ENCODE measurements at regions not wholly inside any gene's neighbourhood (a gene's known extent, or its start where the extent isn't known, plus 50 kb on each side); places are given as distances from the start of the nearest gene placed in this dataset.

- DNase-seq: no peak
Observed at GRCh38 chr15:96102631-96103030, 227.9 kb upstream of the NR2F2 start.

DNA sequence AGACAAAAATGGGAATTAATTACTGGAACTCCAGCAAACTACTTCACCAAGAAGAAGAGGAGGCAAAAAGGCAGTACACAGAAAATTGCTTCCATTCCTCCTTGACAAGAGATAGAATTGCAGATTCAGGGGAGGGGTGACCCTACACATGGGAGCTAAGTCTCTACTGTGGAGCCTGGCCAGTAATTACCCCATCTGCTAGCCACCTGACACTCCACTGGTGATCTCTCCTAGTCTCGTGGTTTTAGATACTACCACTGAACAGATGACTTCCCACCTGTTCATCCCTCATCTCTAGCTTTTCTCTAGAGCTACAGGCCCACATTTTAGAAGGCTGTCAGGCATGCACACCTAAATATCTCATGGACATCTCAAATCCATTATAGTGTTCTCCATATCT is 224.3 kb upstream of the NR2F2 start:
- no peak for DNase-seq

- DNase-seq: no peak
Observed at GRCh38 chr15:96106628-96107027, 223.9 kb upstream of the NR2F2 start.

- DNase-seq: no peak
Observed at GRCh38 chr15:96107916-96108315, 222.6 kb upstream of the NR2F2 start.

- no peak for DNase-seq
Observed at GRCh38 chr15:96108405-96108804, 222.1 kb upstream of the NR2F2 start.

GRCh38 chr15:96109820-96110219 is 220.7 kb upstream of the NR2F2 start:
- no peak for DNase-seq

- no peak for DNase-seq
Observed at GRCh38 chr15:96112018-96112417, 218.5 kb upstream of the NR2F2 start.

DNA sequence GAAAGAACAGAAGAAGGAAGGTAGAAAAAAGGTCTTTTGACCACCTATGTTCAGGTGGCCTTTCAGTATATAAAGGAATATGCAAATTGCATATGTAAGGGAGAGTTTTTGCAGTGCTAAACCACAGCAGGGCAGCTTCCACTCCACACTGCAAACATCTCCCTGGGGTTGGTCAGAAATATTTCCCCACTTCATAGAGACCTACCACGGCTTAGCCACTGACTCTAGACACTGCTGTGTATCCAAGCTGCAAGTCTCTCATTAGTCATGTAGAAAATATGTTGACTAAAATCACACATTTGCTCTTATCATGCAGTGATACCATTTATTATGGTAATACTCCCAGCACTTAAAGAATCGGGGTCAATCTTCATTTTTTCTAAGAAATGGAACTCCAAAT is 214.9 kb upstream of the NR2F2 start:
- DNase-seq: no peak

DNA sequence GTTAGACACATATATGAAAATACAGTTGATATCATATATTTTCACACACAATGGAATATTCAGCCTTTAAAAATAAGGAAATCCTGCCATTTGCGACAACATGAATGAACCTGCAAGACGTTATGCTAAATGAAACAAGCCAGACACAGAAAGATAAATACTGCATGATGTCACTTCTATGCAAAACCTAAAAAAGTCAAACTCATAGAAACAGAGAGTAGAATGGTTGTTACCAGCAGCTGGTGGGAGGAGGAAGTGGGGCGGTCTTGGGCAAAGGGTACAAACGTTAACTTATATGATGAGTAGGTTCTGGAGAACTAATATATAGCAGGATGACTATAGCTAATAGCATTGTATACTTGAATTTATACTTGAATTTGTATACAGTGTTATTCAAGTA is 213.2 kb upstream of the NR2F2 start:
- DNase-seq: no peak

DNA sequence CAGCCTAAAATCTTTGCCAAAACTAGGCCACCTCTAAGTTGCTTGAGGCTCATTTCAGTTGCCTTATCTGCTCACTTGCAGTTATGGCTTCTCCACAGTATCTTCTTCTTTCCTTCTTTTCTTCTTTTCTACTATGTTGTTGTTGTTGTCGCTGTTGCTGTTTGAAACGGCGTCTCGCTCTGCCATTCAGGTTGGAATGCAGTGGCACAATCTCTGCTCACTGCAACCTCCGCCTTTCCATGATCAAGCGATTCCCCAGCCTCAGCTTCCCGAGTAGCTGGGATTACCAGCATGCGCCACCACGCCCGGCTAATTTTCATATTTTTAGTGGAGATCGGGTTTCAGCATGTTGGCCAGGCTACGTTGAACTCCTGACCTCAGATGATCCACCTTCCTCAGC is 210.8 kb upstream of the NR2F2 start:
- DNase-seq: no peak

DNA sequence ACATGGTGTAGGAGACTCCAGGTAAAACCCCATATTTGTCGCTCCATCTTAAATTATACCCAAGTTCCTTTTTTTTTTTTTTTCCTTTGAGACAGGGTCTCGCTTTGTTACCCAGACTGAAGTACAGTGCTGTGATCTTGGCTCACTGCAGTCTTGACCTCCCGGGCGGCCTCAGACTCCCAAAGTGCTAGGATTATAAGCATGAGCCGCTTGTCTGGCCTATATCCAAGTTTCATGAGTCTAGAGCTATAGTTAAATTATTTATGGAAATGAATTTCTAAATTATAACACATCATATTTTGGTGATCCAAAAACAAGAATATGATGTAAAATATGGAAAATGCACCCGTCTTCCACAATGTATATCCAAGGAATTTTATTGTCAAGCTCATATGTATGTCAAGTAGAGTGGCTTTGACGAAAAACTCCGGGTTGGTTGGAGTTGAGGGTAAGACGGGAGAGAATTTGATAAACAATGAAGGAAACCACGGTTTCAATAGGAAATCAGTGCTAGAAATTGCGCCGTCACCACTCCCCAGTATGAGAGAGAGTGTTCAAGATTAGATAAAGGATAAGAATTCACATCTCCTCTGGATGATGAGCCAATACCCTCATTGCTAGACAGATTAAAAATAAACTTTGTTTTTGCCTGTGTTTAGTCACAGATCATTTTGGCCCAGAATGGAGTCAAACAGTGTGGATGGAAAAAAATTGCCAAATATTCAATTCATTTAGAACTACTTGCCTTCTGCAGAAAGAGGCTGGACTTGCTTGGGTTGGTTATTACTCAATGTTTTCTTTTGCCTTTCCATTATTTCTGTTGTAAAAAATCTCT is 209.2 kb upstream of the NR2F2 start:
- no peak for DNase-seq

- no peak for DNase-seq
Observed at GRCh38 chr15:96122077-96123027, 208.1 kb upstream of the NR2F2 start.

- DNase-seq: no peak
Observed at GRCh38 chr15:96123028-96123400, 207.5 kb upstream of the NR2F2 start.

DNA sequence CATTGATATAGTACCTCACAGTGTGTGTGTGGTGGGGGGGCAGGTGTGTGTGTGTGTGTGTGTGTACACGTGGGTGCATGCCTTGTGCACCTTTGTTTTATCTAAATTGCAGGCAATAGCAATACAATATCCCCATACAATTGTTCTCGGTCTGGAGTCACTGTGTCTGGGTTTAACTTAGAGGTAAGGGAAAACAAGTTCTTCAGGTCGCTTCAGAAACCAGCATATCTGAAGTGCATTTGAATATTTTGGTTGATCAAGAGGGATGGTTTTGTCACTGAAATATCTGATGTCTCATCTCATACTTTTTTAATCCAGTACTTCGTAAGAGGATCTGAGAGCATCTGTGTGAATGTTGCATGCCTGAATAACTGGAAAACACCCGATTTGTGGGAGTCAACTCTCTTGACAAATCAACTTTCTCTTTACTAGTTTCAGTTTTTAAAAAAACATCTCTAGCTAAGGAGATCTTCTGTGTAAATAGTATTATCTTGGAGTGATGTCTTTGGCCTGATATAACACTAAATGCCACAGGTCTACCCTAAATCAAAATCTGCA is 206.8 kb upstream of the NR2F2 start:
- DNase-seq: no peak

DNA sequence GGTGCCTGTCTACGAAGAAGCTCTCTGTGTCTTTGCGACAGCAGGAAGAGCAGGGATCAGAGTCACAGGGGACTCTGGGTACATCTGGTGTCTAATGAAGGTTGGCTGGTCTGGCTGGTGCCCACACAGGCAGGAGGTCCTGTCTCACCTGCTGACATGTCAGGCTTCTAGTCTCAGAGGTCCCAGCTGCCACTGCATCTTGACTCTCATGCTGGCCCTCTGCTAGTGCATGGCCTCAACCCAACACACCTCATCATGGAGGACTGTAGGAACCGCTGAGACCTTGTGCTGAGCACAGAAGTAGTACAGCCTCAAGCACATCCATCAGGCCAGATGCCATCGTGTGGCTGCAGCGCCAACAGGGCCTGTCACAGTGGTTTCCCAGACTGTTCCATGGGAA is 206.1 kb upstream of the NR2F2 start:
- no peak for DNase-seq

- no peak for DNase-seq
Observed at GRCh38 chr15:96125721-96126415, 204.6 kb upstream of the NR2F2 start.

GRCh38 chr15:96126859-96127258 is 203.6 kb upstream of the NR2F2 start:
- no peak for DNase-seq

GRCh38 chr15:96130734-96131133 is 199.8 kb upstream of the NR2F2 start:
- DNase-seq: no peak

DNA sequence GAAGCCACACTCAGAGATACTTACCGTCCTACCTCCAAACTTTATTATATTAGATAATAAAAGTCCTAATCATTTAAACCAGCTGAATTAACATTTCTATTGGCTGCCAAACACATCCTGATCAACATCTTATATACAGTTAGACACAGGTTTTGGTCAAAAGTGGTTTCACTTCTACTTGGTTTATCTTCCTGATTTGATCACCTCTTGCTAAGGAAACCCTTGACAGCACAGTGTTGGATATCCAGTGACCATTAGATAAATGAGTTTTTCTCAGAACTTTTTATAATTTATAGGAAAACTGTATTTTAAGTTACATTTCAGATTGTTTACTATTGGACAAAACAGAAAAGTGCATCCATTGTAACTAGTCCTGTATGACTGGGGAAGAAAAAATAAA is 198.4 kb upstream of the NR2F2 start:
- no peak for DNase-seq

DNA sequence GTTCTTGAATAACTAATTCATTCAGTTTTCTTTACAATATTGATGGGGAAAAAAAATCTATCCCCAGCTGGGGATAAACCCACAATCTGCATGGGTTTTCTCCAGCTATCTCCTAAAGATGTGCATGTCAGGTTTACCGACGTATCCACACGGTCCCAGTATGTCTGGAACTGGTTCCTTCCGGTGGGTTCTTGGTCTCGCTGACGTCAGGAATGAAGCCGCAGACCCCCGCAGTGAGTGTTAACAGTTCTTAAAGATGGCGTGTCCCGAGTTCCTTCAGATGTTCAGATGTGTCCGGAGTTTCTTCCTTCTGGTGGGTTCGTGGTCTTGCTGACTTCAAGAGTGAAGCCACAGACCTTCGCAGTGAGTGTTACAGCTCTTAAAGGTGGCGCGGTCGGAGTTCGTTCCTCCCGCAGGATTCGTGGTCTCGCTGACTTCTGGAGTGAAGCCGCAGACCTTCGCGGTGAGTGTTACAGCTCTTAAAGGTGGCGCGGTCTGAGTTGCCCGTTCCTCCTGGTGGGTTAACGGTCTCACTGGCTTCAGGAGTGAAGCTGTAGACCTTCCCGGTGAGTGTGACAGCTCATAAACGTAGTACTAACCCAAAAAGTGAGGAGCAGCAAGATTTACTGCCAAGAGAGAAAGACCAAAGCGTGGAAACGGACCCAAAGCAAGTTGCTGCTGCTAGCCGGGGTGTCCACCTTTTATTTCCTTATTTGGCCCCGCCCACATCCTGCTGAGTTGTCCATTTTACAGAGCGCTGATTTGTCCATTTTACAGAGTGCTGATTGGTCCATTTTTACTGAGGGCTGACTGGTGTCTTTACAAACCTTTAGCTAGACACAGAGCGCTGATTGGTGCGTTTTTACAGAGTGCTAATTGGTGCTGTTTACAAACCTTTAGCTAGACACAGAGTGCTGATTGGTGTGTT is 195.1 kb upstream of the NR2F2 start:
- DNase-seq: no peak

DNA sequence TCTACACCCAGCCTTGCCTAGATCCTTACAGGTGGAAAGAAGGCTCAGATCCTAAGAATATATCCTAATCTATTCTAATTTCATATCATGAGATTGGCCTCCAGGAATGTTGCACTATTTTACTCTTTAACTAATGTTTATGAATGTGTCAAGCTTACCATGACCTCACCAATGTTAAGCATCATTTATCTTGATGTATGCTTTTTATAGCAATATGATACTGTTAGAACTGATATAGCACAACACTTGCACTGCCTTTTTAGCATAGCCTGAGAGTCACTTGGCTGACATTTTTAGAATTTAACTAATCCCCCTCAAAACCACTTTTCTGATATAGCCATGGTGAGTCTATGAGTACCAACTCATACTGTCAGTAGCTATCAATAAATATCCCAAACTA is 191.5 kb upstream of the NR2F2 start:
- DNase-seq: no peak

GRCh38 chr15:96142498-96142897 is 188.0 kb upstream of the NR2F2 start:
- no peak for DNase-seq
